Hepatocyte (in vitro differentiated cells): ENCODE measurements at regions not wholly inside any gene's neighbourhood (a gene's known extent, or its start where the extent isn't known, plus 50 kb on each side); places are given as distances from the start of the nearest gene placed in this dataset.

Experiments
- EZH2 ChIP-seq: fragments of 200-600 bp; sonication (generic); IDR thresholded peaks from 2 replicates; pipeline ENCODE4 v1.6.1; 2016; ENCODE audit warnings: antibody characterized with exemption, mild to moderate bottlenecking, borderline replicate concordance
- EZH2phosphoT487 ChIP-seq: fragments of 200-600 bp; sonication (generic); IDR thresholded peaks from one replicate; pipeline ENCODE4 v1.6.1; 2018; ENCODE audit warnings: antibody characterized with exemption, mild to moderate bottlenecking, low read depth, moderate library complexity; ENCODE audit not compliant: unreplicated experiment, severe bottlenecking
- TF ChIP-seq, protein P1 (sequence below): fragments of 200-600 bp; sonication (generic); IDR thresholded peaks from 2 replicates; pipeline ENCODE4 v1.5.1; 2016; ENCODE audit warnings: antibody characterized with exemption, mild to moderate bottlenecking; ENCODE audit not compliant: poor library complexity

- no peak for TF ChIP-seq EZH2phosphoT487
- TF ChIP-seq, protein P1, sequence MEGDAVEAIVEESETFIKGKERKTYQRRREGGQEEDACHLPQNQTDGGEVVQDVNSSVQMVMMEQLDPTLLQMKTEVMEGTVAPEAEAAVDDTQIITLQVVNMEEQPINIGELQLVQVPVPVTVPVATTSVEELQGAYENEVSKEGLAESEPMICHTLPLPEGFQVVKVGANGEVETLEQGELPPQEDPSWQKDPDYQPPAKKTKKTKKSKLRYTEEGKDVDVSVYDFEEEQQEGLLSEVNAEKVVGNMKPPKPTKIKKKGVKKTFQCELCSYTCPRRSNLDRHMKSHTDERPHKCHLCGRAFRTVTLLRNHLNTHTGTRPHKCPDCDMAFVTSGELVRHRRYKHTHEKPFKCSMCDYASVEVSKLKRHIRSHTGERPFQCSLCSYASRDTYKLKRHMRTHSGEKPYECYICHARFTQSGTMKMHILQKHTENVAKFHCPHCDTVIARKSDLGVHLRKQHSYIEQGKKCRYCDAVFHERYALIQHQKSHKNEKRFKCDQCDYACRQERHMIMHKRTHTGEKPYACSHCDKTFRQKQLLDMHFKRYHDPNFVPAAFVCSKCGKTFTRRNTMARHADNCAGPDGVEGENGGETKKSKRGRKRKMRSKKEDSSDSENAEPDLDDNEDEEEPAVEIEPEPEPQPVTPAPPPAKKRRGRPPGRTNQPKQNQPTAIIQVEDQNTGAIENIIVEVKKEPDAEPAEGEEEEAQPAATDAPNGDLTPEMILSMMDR: no peak
- no peak for TF ChIP-seq EZH2
Observed at GRCh38 chr2:13109516-13109915, 392.8 kb downstream of the TRIB2 start.
